DMS153 (cell line): ENCODE measurements at regions not wholly inside any gene's neighbourhood (a gene's known extent, or its start where the extent isn't known, plus 50 kb on each side); places are given as distances from the start of the nearest gene placed in this dataset.
"Not testable (repeated sequence)": the region's sequence is repeated elsewhere in the genome, so short reads cannot be mapped to it uniquely, and the experiment has no call there.

ENCODE experiments used
- DNase-seq: peaks from one replicate; lab custom pipeline; 2025; lab: John Stamatoyannopoulos, UW

DNA sequence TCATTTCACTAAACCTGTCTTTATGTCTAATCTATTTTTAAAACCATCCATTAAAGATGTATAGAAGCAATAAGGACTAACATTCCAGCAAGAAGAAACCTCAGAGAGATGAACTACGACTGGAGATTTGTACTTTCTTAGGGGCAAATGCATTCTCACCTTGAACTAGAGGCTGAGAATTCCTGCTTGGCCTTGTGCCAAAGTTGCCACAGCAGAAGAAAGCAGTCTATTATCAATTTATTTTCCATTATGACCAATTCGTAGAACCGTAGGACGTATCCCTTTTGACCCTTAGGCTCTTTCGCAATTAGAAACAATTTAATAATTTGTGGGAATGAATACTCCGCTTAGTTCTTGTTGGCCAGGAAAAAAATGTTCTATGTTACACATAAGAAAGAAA, 1647.4 kb upstream of the CDH9 start:
- no peak for DNase-seq

DNA sequence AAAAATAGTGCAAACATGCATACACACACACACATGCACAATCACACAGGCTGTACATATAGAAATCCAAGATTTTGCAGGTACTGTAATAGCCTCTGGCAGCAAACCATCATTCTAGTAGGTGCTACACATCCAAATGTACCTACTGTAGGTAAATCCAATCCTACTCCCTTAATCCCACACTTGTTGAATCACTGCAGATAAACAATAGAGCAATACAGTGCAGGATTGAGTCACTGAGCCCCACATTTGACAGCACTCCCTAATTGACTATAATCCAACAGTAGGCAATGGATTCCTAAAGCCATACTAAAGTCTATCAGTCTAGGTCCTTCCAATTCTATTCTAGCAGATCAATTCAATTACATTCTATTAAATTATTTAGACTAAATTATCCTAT, 1640.5 kb upstream of the CDH9 start:
- no peak for DNase-seq

DNA sequence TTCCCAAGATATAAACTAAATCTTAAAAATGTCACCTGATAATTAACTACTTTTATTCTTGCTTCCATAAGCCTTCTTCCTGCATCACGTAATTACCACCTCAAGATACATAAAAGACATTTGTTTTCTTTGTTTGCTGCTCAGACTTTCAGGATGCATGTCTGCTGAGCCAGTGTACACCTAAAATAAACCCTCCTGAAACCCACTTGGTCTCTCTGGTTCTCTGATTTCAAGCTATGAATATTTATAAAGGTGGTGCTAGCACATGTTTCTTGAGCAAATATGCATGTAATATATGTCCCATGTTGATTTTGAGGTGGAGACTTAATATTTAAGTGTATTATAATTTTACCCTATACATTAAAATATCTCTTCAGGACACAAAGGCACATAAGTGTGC, 1627.7 kb upstream of the CDH9 start:
- no peak for DNase-seq

DNA sequence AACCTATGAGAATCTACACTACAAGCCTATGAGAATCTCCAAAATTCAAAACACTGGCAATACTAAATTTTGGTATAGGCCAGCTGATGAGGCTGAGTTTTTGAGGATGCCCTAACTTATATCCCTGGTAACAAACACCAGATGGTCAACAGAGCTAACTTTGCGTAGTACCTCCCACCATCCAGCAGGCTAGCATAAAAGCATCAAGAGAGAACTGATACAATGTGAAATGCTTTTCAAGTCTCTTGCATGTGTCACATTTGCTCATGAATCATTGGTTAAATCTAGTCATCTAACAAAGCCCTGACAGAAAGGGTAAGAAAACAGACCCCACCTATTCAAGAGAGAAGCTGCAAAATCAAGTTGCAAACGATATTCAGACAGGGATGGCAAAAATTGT, 1609.7 kb upstream of the CDH9 start:
- no peak for DNase-seq

DNA sequence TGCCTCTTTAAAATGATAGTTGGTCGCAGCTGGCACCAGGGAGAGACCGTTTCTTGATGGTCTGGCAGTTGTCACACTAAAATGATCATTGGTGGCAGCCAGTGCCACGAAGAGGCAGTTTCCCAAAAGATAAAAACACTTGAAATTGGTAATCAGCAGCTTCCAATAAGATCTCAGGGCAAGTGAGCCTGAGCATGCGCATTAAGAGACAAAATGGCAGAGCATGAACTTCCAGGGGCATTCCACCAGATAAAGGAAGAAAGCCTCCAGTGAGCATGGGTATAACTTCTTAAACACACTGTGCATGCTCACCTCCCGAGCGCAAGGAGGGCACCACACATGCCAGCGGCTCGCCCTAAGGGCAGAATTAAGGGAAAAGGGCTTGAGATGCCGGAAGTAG, 1594.2 kb upstream of the CDH9 start:
- DNase-seq = no peak

DNA sequence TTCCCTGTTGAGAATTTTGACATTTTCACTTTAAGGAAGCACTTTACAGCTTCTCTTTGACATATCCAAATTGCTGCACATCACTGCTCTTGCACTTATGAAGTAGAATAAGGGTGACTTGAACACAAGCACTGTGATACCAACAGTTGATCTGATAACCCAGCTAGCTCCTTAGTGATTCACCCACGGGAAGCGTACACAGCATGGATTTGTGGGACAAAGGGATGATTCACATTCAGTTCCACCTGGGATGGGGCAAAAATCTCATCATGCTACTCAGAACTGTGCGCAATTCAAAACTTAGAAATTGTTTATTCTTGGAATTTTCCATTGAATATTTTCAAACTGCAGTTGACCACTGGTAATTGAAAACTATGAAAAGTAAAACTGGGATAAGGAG, 1565.5 kb upstream of the CDH9 start:
- no peak for DNase-seq

DNA sequence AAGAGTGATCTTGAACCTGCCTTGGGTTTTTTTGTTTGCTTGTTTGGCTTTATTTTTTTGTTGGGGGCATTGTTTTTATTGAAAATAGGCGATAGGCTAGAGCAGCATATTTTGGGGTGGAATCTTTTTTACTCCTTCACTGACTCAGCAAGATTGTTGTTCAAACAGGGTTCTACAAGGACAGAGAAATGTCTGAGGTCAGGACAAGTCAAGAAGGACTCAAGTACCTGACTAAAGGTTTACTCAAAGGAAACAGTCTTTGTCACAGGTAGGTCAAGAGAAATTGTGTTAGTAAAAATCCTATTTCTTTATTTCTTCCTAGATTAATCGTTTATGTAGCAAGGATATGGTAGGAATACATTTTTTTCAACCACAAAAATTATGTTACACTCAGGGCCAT, 1564.0 kb upstream of the CDH9 start:
- no peak for DNase-seq

DNA sequence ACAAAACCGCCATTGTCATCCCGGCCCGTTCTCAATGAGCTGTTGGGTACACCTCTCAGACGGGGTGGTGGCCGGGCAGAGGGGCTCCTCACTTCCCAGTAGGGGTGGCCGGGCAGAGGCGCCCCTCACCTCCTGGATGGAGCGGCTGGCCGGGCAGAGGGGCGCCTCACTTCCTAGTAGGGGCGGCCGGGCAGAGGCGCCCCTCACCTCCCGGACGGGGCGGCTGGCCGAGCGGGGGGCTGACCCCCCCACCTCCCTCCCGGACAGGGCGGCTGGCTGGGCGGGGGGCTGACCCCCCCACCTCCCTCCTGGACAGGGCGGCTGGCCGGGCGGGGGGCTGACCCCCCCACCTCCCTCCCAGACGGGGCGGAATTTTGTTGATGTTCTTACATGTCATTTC, 1558.3 kb upstream of the CDH9 start:
- DNase-seq = not testable (repeated sequence)

DNA sequence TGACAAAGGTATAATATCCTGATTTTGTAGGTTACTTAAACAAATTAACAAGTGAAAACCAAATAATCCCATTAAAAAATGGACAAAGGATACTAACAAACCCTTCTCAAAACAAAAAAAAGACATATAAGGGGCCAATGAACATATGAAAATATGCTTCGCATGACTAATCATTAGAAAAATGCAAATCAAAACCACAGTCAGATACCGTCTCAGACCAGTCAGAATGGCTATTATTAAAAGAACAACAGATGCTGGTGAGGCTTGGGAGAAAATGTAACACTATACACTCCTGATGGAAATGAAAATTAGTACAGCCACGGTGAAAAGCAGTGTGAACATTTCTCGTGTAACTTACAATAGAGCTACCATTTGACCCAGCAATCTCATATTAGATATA, 1542.2 kb upstream of the CDH9 start:
- DNase-seq = no peak

DNA sequence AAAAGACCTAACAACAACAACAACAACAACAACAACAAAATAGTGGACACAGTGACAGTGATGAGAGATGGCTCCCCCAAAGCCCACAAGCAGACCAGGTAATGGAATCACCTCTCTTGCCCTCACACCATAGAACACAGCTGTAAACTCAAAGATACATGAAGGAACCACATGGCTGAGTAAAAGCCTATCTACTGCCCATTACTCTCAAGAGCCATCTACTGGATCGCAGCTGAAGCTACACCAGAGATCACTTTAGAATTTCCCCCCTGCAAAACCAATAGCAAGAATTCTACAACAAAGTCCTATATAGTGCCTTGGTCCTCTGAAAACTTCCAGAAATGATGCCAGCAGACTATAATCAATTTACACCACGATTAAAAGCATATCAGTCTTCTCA, 1537.6 kb upstream of the CDH9 start:
- DNase-seq = peak; percentile 13

DNA sequence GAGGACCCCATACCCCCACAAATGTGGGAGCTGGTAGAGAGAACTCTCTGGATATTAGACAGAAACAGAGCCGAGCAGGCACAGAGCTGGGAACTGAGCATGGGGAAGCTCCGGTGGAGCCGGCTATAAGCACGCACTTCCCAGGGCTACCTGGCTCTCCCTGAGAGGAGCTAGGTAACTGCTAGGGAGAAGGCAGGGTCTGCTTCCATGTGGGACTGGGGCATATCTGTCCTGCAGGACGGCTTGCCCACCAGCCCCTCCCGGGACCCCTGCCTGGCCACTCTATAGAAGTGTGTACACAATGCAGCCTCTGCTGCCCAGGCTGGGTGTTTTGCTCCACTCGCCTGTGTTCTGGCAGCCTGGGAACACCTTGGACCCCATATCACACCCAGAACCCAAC, 1537.0 kb upstream of the CDH9 start:
- DNase-seq = no peak

DNA sequence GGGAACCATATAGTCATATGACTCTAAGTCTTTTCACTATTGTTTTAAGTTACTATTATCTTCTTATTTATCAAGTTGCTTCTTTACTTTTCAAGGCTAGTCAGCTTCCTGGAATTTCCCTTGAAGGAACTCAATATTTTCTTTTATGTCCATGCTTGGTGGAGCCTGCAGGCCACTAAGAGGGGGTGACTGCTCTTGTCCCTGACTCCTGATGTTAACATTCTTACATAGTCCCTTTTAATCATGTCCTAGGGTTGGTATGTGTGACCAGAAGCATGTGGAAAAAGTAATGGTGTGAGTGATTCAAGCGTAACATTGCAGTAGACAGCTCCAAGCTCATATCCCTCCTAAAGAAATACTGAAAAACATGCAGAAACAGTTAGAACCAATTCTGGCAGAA, 1536.2 kb upstream of the CDH9 start:
- DNase-seq = no peak

DNA sequence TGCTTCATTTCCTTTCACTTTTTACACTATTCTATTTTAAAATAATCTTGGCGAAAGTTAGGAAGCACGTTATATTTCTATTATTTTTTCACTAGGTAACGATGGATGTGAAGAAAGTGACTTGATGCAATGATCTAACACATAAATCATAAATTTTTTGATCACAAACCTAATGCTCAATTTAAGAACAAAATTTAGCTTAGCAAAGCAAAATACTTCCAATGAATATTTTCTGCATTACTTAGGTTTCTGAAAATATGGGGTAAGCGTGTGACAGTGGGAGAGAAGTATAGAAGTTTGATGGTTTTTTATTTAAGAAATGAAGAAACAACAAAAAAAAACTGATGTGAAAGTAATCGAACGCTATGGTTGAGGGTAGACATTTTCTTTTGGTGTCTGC, 1528.7 kb upstream of the CDH9 start:
- DNase-seq = no peak

DNA sequence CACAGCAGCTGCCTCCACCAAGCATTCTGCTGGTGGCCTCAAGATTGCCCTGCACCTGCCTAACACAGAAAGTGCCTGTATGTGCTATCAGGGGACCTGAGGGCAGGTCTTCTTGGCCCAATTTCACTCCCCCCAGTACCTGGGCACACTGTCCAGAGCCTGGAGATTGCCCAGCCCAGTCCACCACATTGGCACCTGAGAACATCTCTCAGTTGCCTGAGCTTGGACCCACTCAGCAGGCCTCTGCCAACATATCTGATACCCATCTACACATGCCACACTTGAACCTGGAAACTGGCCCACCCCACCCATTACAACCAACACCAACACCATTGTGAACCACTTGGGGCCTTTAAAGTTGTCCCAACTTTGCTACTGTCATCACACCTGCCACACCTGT, 1523.1 kb upstream of the CDH9 start:
- DNase-seq = no peak

DNA sequence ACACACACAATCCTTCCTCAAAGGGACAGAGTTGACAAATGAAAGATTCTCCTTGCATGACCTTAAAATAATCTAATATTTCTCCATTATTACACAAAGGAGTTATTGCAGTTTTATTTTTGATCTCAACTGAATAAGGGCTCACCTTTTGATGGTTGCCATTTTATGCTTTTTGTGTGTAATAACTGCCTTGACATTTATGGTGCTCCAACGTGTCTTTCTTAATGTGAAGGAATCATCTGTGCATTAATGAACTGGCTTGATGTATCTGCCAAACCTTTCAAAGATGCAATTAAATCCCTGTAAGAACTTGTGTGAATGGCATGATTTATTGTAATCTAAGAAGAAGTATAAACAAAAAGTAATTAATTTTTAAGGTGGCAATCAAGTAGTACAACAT, 1519.8 kb upstream of the CDH9 start:
- DNase-seq = no peak

DNA sequence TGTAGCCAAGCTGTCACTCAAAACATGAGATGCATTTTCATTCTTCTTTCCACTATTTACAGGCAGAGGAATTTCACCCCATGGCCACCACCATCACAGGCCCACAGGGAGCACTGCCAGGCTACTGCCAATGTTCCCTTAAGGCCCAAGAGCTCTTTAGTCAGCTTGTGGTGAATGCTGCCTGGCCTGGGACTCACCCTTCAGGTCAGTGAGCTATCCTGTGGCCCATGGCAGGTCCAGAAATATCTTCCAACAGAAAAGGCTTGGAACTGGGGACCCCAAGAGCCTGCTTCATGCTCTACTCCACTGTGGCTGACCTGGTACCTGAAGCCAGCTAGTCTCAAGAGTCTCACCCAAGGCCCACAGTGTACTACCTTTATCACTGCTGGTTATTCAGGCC, 1518.7 kb upstream of the CDH9 start:
- DNase-seq = no peak

DNA sequence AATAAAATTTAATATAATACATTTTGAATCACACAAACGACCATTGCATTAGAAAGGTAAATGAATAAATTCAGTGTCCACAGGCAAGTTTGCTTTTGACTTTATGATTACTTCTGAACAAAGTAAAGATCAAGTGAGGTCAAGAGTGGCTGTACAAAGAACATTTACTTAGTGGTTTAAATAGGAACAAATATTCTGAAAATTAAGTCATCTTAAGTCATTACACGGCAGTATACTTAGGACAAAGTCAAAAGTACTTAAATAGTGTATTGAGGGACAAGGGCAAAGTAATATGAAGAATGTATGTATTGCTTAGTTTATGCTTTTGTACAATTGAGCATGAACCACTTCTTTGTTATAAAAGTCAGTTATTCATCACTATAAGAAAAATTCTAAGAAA, 1511.2 kb upstream of the CDH9 start:
- DNase-seq = no peak

DNA sequence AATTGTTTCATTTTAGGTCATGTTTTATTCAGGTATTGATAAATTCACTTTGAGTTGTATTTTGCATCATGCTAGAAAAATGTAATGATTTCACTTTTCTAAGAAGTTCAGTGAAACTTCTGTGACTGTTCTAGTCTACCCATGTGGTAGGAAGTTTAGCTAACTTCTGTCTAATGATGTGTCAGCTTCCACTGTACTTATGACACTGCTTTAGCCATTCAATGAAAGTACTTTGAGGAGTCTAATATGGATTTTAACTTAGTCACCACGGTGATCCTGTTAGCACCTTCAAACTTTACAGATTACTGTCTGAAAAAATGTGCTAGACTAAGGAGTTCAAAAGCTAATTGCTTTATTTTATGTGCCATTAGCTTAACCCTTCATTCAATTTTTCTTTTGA, 1510.5 kb upstream of the CDH9 start:
- DNase-seq = no peak

DNA sequence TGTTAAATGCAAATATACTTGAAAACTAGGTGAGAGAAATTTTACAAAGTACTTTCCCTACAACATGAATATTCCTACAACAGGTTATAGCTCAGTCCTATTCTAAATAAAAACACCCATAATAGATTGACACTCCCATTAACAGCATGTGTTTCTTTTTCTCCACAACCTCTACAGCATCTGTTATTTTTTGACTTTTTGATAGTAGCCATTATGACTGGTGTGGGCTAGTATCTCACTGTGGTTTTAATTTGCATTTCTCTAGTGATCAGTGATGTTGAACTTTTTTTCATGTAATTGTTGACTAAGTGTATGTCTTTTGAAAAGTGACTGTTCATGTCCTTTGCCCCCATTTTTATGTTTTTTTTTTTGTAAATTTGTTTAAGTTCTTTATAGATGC, 1506.1 kb upstream of the CDH9 start:
- DNase-seq = no peak

DNA sequence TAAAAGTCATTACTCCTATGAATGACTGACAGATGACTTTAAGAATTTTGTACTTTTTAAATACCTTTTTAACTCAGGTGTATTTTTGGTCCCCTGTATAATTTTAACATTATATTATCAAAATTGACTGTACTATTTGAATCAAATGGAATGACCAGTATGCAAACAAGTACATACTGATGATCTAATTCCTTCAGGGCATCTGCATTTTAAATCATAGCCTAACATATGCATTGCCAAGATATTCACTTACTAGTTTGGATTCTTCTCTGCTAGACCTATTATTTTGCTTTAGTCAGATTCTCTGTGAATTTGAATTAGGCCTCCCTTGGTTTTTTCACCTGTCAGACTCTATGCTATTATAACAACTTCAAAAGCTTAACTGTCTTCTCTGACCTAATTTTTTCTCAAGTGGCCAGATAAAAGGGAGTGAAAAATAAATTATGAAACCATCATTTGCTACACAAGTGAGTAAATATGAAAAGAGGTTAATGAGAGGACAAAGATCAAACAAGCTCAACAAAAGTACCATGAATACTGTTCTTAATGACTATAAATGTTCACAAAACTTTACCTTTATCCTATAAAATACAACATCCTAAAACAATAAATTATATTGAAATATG, 1505.2 kb upstream of the CDH9 start:
- DNase-seq = peak; percentile 5

DNA sequence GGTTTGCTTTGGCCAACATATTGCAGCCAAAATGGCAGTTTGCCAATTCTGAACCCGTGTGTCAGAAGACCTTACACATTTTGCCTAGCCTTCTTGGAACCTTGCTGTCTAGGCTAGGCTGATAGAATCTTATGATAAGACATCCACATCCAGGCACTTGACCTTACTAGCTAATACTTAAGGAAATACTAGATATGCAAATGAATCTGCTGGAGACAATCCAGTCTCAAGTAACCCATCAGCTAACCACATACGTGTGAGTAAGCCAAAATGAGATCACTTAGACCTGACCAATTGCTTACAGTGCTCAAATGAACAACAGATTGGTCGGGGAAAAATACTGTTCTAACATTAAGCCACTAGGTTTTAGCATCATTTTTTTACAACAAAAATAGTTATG, 1504.6 kb upstream of the CDH9 start:
- peak; percentile 12 for DNase-seq

DNA sequence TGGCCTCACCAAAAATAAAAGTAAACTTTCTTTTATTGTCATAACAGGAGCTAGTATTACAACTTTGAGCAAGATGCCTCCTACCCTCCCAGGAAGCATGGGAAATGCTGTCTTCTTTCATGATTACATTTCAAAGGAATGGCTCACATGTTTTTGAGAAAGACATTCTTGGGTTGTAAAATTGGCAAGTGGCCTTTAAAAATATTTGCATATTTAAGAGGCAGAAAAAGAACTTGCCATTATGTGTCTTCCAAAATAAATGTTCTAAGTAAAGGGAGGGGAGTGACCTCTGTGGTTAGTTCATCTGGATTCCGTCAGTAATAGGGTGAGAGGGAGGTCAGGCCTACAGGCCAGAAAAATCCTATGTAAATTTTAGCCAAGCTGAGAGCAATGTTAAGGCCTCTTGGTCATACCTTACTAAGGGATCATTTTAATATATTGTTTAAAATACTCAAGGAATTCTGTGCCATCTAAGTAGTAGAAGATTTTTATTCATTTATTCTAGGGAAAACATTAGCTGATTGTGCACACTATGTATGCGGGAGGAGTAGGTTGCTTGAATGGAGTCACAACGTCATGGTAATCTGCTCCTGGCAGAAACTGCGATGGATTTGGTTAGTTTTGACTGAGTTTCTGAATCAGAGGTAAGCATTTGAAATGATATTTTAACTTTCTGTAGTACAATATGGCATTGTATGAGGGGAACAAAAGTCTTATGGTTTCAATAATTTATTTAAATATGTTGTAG, 1485.7 kb upstream of the CDH9 start:
- no peak for DNase-seq

DNA sequence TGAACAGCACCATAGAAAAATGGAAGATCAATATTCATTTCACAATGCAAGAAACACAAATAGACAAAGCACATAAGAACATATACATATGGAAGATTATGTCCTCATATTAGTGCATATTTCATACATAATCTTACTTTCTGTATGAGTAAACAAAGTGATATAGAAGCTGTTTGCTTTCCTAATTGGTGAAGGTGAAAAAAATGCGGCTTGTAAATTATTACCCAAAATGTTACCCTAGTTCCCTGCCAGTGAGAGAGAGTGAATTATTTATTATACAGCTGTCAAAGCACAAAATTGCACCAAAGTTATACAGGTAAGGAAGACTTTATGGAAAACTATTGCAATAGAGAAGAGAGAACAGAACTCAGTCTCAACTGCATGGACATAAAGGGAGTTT, 1485.0 kb upstream of the CDH9 start:
- DNase-seq = no peak

DNA sequence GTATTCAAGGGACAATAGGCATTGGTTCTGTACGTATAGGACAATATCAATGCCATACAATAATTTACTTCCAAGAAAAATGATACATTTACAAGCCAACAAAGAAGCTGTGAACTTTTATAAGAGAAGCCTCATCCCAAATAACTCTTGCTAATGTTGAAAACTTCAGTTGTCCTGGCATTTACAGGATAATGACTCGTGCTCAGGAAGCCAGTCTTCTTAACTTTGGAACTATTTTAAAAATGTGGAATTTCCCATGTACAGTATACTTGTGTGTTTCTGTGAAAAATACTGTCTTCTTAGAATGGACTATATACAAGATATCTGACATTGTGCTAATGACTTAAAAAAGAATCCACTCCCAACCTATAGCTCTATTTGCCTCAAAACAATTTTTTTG, 1479.3 kb upstream of the CDH9 start:
- DNase-seq = no peak
